Progenitor cell of endocrine pancreas (in vitro differentiated cells): ENCODE measurements at regions not wholly inside any gene's neighbourhood (a gene's known extent, or its start where the extent isn't known, plus 50 kb on each side); places are given as distances from the start of the nearest gene placed in this dataset.

ENCODE experiments used
- DNase-seq: peaks from one replicate; pipeline ENCODE4 v3.0.0; 2021; ENCODE audit warnings: low spot score; ENCODE audit not compliant: unreplicated experiment
- H3K27ac Mint-ChIP-seq: 2 replicates; pipeline ENCODE4 v1.8.0; 2021; ENCODE audit warnings: mild to moderate bottlenecking, moderate library complexity, mixed read lengths
- H3K27me3 Mint-ChIP-seq: 2 replicates; pipeline ENCODE4 v1.8.0; 2021; ENCODE audit warnings: mixed read lengths
- H3K36me3 Mint-ChIP-seq: 2 replicates; pipeline ENCODE4 v1.8.0; 2022; ENCODE audit warnings: mixed read lengths; ENCODE audit not compliant: insufficient read depth
- H3K4me1 Mint-ChIP-seq: 2 replicates; pipeline ENCODE4 v1.8.0; 2021; ENCODE audit warnings: low read depth, mixed read lengths
- H3K4me3 Mint-ChIP-seq: 2 replicates; pipeline ENCODE4 v1.8.0; 2021; ENCODE audit warnings: low read depth, mild to moderate bottlenecking, moderate library complexity, mixed read lengths
- H3K9me3 Mint-ChIP-seq: 2 replicates; pipeline ENCODE4 v1.8.0; 2021; ENCODE audit warnings: low read depth, mixed read lengths
- TF ChIP-seq, protein P1 (sequence below): fragments of 200-600 bp; sonication (generic); IDR thresholded peaks from one replicate; pipeline ENCODE4 v1.5.0; 2021; ENCODE audit warnings: antibody characterized with exemption, mild to moderate bottlenecking; ENCODE audit not compliant: unreplicated experiment

DNA sequence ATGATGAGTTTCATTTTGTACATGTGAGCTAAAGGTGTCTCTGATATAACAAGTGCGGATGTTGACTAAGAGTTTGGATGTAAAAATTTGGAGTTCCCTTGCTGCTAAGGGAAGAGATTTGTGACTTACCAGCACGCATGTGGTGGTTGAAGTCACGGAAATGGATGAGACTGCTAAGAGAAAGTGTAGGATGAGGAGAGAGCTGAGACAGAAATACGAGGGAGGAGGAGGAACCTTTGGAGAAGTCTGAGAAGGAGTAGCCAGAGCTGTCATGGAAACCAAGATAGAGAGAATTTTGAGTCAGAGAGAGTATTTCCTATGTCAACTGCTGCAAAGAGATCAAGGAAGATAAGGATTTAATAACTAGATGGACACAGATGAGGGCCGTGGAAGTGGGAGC lies 106.5 kb upstream of the COL24A1 start:
- no peaks in the 10 kb centered on the region for H3K36me3 Mint-ChIP-seq
- H3K27ac Mint-ChIP-seq: no peak overlapping the region
- no peak for DNase-seq
- H3K4me1 Mint-ChIP-seq: no peaks in the 10 kb centered on the region
- TF ChIP-seq, protein P1, sequence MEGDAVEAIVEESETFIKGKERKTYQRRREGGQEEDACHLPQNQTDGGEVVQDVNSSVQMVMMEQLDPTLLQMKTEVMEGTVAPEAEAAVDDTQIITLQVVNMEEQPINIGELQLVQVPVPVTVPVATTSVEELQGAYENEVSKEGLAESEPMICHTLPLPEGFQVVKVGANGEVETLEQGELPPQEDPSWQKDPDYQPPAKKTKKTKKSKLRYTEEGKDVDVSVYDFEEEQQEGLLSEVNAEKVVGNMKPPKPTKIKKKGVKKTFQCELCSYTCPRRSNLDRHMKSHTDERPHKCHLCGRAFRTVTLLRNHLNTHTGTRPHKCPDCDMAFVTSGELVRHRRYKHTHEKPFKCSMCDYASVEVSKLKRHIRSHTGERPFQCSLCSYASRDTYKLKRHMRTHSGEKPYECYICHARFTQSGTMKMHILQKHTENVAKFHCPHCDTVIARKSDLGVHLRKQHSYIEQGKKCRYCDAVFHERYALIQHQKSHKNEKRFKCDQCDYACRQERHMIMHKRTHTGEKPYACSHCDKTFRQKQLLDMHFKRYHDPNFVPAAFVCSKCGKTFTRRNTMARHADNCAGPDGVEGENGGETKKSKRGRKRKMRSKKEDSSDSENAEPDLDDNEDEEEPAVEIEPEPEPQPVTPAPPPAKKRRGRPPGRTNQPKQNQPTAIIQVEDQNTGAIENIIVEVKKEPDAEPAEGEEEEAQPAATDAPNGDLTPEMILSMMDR: no peak
- no peaks in the 10 kb centered on the region for H3K9me3 Mint-ChIP-seq
- no peaks in the 10 kb centered on the region for H3K27me3 Mint-ChIP-seq
- H3K4me3 Mint-ChIP-seq: no peak overlapping the region

DNA sequence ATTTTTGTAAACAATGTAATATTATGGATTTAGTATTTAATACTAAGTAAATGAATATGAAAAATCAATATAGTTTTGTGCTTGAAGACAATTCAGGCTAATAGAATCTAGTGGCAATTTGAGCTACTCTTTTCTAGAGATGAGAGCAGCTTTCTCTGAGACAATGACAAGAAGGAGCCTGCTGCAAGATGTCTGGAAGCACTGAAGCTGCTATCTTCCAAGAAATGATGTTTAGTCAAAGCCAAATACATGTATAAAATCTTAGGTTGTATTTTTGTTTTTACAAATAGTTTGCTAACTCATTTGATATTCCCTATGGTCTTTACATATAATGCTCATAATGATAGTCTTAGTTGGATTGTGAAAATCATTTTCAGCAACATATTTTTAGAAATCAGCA lies 103.9 kb upstream of the COL24A1 start:
- TF ChIP-seq, protein P1: no peak
- no peaks in the 10 kb centered on the region for H3K36me3 Mint-ChIP-seq
- no peak overlapping the region for H3K27ac Mint-ChIP-seq
- no peak for DNase-seq
- no peaks in the 10 kb centered on the region for H3K9me3 Mint-ChIP-seq
- H3K4me1 Mint-ChIP-seq: no peaks in the 10 kb centered on the region
- no peak overlapping the region for H3K4me3 Mint-ChIP-seq
- H3K27me3 Mint-ChIP-seq: no peaks in the 10 kb centered on the region

DNA sequence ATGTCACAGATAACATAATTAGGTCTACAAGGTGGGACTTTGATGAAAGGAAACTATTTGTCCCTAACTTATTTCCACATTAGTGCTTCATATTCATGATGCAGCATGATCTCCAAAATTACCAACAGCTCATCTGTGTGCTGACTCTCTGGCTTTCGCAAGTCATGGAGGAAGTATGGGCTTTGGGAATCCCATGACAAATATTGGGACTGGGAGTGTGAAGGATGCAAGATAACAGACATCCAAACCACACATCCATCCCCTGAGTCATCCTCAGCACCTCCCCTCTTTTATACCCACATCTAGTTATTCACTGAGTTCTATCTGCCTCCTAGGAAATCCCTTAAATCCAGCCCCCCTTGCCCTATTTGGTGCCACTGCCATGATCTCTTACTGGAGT lies 102.8 kb upstream of the COL24A1 start:
- TF ChIP-seq, protein P1: no peak
- no peaks in the 10 kb centered on the region for H3K36me3 Mint-ChIP-seq
- DNase-seq: no peak
- no peaks in the 10 kb centered on the region for H3K27me3 Mint-ChIP-seq
- H3K4me3 Mint-ChIP-seq: no peak overlapping the region
- H3K27ac Mint-ChIP-seq: no peak overlapping the region
- H3K9me3 Mint-ChIP-seq: no peaks in the 10 kb centered on the region
- H3K4me1 Mint-ChIP-seq: no peaks in the 10 kb centered on the region

DNA sequence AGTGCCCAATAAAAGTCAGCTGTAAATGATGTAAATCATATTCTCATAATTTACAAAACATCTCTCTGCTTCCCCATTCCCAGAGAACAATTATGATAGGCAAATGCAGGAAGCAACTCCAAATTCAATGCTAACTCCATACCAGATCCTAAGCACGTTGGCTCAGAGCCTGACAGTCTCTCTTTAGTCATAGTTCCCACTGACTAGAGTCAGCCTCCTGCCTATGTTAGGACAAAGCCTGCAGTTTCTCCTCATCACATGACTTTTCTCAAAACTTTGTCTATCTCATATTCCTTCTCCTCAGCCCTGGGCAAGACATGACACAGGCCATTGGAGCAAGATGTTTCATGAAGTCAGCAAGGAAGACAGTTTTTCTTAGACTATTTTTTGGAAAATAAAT lies 101.5 kb upstream of the COL24A1 start:
- no peaks in the 10 kb centered on the region for H3K27me3 Mint-ChIP-seq
- H3K27ac Mint-ChIP-seq: no peak overlapping the region
- no peak for DNase-seq
- H3K4me1 Mint-ChIP-seq: no peaks in the 10 kb centered on the region
- no peaks in the 10 kb centered on the region for H3K9me3 Mint-ChIP-seq
- H3K36me3 Mint-ChIP-seq: no peaks in the 10 kb centered on the region
- H3K4me3 Mint-ChIP-seq: no peak overlapping the region
- TF ChIP-seq, protein P1: no peak

DNA sequence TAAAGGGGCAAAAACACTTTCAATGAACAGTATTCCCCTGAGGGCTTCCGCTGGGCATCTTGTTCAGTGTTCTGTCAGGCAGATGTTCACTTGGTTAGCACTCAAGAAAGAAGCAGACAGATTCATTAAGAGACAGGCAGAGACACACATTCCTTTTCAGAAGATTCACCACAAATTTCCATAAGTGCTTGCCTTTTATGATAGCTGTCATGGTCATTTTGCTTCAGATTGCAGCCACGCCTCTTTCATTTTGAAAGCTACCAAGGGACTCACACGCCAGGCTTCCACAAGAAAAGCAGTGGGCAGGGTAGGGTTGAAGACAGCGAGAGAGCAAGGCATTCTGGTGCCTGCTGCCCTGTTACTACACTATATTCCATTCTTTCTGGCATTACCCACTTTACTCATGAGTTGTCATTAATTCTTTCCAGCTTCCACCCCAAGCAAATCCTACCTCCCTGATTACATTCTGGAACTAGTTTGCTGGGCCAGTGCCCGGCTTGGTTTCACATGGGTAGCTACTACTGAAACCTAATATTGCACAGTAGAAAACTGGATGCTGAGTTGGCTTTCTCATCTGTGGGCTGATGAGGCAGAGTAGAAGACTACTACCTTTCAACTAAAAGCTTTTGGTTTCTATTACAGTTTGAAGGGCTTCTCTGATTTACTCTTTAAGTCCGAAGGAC lies 91.2 kb upstream of the COL24A1 start:
- no peaks in the 10 kb centered on the region for H3K27me3 Mint-ChIP-seq
- TF ChIP-seq, protein P1: no peak
- H3K27ac Mint-ChIP-seq: no peak overlapping the region
- H3K4me1 Mint-ChIP-seq: no peaks in the 10 kb centered on the region
- no peaks in the 10 kb centered on the region for H3K36me3 Mint-ChIP-seq
- DNase-seq: no peak
- H3K4me3 Mint-ChIP-seq: no peak overlapping the region
- H3K9me3 Mint-ChIP-seq: peaks cover 3% of the 10 kb centered on the region
